GM12874 (cell line): ENCODE measurements at regions not wholly inside any gene's neighbourhood (a gene's known extent, or its start where the extent isn't known, plus 50 kb on each side); places are given as distances from the start of the nearest gene placed in this dataset.
A peak's percentile ranks its signal among the peaks of the same experiment; 100 is the strongest.

Source experiments
- TF ChIP-seq, protein P1 (sequence below): IDR thresholded peaks from 2 replicates; pipeline ENCODE4 v1.5.1; 2011; ENCODE audit warnings: low read depth, mild to moderate bottlenecking, control low read depth, low read length, moderate library complexity; ENCODE audit not compliant: insufficient read depth

GRCh38 chr7:86916277-86916825 lies 143.1 kb downstream of the ELAPOR2 start:
- TF ChIP-seq, protein P1, sequence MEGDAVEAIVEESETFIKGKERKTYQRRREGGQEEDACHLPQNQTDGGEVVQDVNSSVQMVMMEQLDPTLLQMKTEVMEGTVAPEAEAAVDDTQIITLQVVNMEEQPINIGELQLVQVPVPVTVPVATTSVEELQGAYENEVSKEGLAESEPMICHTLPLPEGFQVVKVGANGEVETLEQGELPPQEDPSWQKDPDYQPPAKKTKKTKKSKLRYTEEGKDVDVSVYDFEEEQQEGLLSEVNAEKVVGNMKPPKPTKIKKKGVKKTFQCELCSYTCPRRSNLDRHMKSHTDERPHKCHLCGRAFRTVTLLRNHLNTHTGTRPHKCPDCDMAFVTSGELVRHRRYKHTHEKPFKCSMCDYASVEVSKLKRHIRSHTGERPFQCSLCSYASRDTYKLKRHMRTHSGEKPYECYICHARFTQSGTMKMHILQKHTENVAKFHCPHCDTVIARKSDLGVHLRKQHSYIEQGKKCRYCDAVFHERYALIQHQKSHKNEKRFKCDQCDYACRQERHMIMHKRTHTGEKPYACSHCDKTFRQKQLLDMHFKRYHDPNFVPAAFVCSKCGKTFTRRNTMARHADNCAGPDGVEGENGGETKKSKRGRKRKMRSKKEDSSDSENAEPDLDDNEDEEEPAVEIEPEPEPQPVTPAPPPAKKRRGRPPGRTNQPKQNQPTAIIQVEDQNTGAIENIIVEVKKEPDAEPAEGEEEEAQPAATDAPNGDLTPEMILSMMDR = no peak

DNA sequence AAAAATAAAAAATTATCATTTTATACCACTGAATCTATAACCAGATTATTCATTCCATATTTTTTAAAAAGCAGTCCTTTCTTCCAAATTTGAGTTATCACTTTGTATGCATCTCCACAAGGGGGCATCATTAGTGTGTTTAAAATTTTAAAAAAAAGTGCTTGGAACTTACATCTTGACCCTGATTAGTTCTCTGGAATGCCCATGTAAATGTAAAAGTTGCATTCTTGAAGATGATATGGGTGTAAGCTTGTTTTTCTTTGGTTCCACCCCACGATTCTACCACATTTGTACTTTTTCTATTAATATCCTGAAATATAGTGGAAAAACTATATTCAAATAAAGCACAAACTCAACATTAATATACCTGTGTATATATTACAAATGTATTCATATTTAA lies 144.9 kb downstream of the ELAPOR2 start:
- TF ChIP-seq, protein P1 = 0 out of 2 replicates have a peak, but pooled peaks have one; percentile 3
